Activated naive CD8-positive, alpha-beta T cell treated with anti-CD3 and anti-CD28 coated beads, Interleukin-2, amount 50 U/mL, for 24 hours (primary cell): ENCODE measurements at regions not wholly inside any gene's neighbourhood (a gene's known extent, or its start where the extent isn't known, plus 50 kb on each side); places are given as distances from the start of the nearest gene placed in this dataset.
"Not testable (repeated sequence)": the region's sequence is repeated elsewhere in the genome, so short reads cannot be mapped to it uniquely, and the experiment has no call there.

Experiments used
- ATAC-seq: fragments of 150-1000 bp; cut with Tn5 transposase; one replicate; pipeline ENCODE4 v1.10.0; 2021
- DNase-seq: peaks from one replicate; pipeline ENCODE4 v3.0.0; 2021
- H3K27ac Mint-ChIP-seq: one replicate; pipeline ENCODE4 v1.8.0; 2021; ENCODE audit warnings: mild to moderate bottlenecking, mixed read lengths
- H3K27me3 Mint-ChIP-seq: one replicate; pipeline ENCODE4 v1.8.0; 2021; ENCODE audit warnings: mixed read lengths
- H3K36me3 Mint-ChIP-seq: one replicate; pipeline ENCODE4 v1.8.0; 2021; ENCODE audit warnings: low read depth, mixed read lengths
- H3K4me1 Mint-ChIP-seq: one replicate; pipeline ENCODE4 v1.8.0; 2021; ENCODE audit warnings: mixed read lengths
- H3K4me3 Mint-ChIP-seq: one replicate; pipeline ENCODE4 v1.8.0; 2021; ENCODE audit warnings: mild to moderate bottlenecking, moderate library complexity, mixed read lengths
- H3K9me3 Mint-ChIP-seq: one replicate; pipeline ENCODE4 v1.8.0; 2021; ENCODE audit warnings: mixed read lengths

DNA sequence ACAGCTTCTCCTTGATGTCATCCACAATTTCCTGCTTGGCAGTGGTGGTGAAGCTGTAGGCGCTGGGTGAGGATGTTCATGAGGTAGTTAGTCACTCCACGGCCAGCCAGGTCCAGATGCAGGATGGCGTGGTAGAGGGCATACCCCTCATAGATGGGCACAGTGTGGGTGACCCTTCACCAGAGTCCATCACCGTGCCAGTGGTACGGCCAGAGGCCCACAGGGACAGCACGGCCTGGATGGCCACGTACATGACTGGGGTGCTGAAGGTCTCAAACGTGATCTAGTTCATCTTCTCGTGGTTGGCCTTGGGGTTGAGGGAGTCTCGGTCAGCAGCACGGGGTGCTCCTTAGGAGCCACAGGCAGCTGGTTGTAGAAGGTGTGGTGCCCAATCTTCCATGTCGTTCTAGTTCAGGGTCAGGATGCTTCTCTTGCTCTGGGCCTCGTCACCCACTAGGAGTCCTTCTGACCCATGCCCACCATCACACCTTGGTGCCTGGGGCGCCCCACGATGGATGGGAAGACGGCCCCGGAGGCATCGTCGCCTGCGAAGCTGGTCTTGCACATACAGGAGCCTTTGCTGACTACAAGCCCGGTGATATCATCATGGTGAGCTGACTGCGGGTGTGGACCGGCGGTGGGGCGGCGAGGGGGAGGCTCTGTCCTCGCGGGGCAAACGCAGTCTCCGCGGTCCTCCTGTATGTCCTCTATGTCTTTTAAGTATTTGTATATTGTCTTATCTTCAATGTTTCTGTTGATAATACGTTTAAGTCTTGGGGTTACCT, 1119.0 kb downstream of the NAALADL2 start:
- Mint-ChIP-seq H3K4me3 (no peak overlapping the region), H3K4me1 (no peaks in the 10 kb centered on the region), H3K27ac (no peak overlapping the region), H3K36me3 (no peaks in the 10 kb centered on the region), H3K9me3 (peaks cover 3% of the 10 kb centered on the region), H3K27me3 (no peaks in the 10 kb centered on the region)
- ATAC-seq = no peak
- no peak for DNase-seq

DNA sequence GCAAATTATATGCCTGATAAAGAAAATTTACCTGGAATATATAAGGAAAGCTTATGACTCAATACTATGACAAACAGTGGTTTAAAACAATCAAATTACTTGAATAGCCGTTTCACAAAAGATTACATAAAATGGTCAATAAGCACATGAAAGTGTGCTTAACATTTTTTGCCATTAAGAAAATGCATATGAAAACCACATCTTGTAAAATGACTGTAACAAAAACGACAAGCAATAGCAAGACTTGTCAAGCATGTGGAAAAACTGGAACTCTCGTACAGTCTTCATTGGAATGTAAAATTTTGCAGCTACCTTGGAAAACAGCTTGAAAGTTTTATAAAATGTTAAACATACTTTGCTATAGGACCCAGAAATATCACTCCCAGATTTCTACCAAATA, 1110.3 kb downstream of the NAALADL2 start:
- ATAC-seq = no peak
- Mint-ChIP-seq H3K4me1 (no peaks in the 10 kb centered on the region), H3K9me3 (peaks cover 31% of the 10 kb centered on the region), H3K27ac (no peak overlapping the region), H3K27me3 (no peaks in the 10 kb centered on the region), H3K36me3 (no peaks in the 10 kb centered on the region), H3K4me3 (no peak overlapping the region)
- DNase-seq = no peak

DNA sequence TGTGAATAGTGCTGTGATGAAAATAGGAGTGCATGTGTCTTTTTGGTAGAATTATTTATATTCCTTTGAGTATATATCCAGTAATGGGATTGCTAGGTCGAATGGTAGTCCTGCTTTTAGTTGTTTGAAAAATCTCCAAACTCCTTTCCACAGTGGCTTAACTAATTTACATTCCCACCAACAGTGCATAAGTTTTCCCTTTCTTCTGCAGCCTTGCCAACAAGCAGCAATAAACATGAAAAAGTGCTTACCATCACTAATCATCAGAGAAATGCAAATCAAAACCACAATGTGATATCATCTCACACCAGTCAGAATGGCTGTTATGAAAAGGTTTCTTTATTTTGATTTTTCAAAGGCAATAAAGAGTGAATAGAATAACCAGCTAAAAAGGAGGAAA, 1105.9 kb downstream of the NAALADL2 start:
- Mint-ChIP-seq H3K4me1 (no peaks in the 10 kb centered on the region), H3K27ac (no peak overlapping the region), H3K4me3 (no peak overlapping the region), H3K9me3 (peaks cover 27% of the 10 kb centered on the region), H3K27me3 (no peaks in the 10 kb centered on the region), H3K36me3 (no peaks in the 10 kb centered on the region)
- ATAC-seq (no peak), DNase-seq (no peak)

DNA sequence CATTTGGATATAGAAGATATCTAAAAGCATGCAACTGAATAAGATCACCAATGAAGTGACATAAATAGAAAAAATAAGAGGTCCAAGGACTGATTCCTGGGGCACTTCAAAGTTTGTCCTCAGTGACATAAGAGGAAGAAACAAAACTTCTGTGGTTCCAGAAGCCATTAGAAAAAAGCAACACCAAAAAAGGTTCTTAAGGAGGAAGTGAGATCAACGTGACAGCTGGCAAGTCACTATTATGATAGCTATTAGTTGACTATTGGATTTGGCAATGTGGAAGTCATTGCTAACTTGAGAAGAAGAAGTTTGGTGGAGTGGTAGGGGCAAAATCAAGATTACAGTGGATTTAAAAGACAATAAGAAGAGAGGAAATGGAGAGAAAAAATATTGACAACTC, 1098.3 kb downstream of the NAALADL2 start:
- Mint-ChIP-seq H3K4me1 (no peaks in the 10 kb centered on the region), H3K4me3 (no peak overlapping the region)

DNA sequence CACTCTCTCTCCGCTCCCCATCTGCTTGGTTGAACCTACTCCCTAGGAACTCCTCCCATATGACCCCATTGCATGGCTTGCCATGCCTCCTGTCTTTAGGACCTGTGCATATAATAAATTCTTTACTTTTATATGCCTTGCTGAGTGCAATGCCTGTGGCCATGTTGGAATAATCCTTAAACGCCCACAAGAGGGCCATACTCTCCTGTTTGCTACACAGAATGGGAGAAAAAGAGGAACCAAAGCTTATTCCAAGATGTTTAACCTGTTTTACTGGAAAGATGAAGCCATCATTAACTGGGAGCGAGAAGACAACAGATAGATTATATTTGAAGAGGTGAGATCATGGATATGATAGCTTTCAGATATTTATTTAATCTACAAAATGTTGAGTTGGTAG, 1097.8 kb downstream of the NAALADL2 start:
- H3K27me3 Mint-ChIP-seq = no peaks in the 10 kb centered on the region
- ATAC-seq = no peak

More for the DNA sequence above, 1098.3 kb downstream of the NAALADL2 start:
- ATAC-seq (no peak), DNase-seq (no peak)
- H3K27ac Mint-ChIP-seq = no peak overlapping the region
- H3K27me3 Mint-ChIP-seq = no peaks in the 10 kb centered on the region
- no peaks in the 10 kb centered on the region for H3K36me3 Mint-ChIP-seq
- H3K9me3 Mint-ChIP-seq = peaks cover 14% of the 10 kb centered on the region

DNA sequence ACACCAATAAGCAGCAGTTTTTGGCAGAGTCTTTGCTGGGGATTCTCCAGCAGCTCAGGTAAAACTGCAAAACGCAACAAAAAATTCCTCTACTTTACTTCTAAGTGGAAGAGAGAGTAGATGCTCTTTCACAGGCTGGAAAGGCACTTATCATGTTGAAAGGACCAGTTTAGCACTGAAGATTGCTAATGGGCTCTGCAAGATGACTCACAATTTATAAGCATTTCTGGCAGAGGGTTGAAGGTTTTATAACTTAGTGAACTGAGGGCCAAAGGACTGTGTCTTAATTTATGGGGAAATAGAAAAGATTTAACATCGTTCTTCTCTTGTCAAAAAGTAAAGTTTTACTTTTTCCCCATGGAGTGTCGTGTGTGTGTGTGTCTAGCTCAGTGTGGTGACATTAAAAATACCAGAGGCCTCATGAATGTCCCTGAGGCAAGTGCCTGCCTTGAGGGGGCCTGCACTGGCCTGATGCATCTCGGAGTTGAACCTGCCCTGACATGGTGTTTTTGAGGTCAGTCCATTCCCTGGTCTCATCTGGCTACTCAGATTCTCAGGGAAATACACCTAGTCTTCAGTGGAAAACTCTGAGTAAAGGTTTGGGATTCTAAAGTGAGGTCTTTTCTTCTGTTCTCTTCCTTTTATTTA, 1092.0 kb downstream of the NAALADL2 start:
- Mint-ChIP-seq H3K4me1 (no peaks in the 10 kb centered on the region), H3K9me3 (peaks cover 31% of the 10 kb centered on the region), H3K27me3 (no peaks in the 10 kb centered on the region), H3K4me3 (no peak overlapping the region), H3K36me3 (no peaks in the 10 kb centered on the region), H3K27ac (no peak overlapping the region)
- DNase-seq (no peak), ATAC-seq (no peak)

More for the DNA sequence above, 1097.8 kb downstream of the NAALADL2 start:
- no peak overlapping the region for H3K27ac Mint-ChIP-seq
- no peak for DNase-seq
- H3K4me1 Mint-ChIP-seq = no peaks in the 10 kb centered on the region
- H3K4me3 Mint-ChIP-seq = no peak overlapping the region
- H3K9me3 Mint-ChIP-seq = peaks cover 18% of the 10 kb centered on the region
- no peaks in the 10 kb centered on the region for H3K36me3 Mint-ChIP-seq

DNA sequence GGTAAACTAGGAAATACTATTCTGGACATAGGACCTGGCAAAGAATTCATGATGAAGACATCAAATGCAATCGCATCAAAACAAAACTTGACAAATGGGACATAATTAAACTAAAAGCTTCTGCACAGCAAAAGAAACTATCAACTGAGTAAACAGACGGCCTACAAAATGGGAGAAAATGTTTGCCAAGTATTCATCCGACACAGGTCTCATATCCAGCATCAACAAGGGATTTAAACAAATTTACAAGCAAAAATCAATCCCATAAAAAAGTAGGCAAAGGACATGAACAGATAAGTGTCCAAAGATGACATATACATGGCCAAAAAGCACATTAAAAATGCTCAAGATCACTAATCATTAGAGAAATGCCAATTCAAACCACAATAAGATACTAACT, 1088.9 kb downstream of the NAALADL2 start:
- Mint-ChIP-seq H3K27me3 (no peaks in the 10 kb centered on the region), H3K36me3 (no peaks in the 10 kb centered on the region), H3K9me3 (peaks cover 38% of the 10 kb centered on the region)

DNA sequence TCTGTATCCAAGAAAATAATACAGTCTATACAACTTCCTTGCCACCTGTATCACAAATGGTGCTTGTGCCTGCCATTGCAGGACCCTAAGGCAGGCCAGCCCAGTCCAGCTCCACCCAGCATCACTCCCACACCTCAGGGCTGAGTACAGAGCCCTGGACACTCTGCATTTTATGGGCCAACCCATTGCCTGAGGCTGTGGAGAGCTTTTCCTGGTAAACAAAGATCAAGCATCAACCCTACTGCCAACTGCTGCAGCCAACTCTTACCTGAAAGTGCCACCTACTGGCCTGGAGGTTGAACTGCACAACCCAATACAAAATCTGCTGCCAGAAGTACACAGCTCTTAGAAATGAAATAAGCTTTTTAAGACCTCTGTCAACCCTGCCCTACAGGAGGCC, 1082.2 kb downstream of the NAALADL2 start:
- peaks cover 32% of the 10 kb centered on the region for H3K9me3 Mint-ChIP-seq
- no peaks in the 10 kb centered on the region for H3K27me3 Mint-ChIP-seq
- DNase-seq (no peak), ATAC-seq (no peak)
- H3K4me3 Mint-ChIP-seq = no peak overlapping the region
- H3K27ac Mint-ChIP-seq = no peak overlapping the region
- H3K4me1 Mint-ChIP-seq = no peaks in the 10 kb centered on the region
- no peaks in the 10 kb centered on the region for H3K36me3 Mint-ChIP-seq

More for the DNA sequence above, 1088.9 kb downstream of the NAALADL2 start:
- DNase-seq = no peak
- Mint-ChIP-seq H3K4me3 (no peak overlapping the region), H3K4me1 (no peaks in the 10 kb centered on the region), H3K27ac (no peak overlapping the region)
- ATAC-seq = no peak

DNA sequence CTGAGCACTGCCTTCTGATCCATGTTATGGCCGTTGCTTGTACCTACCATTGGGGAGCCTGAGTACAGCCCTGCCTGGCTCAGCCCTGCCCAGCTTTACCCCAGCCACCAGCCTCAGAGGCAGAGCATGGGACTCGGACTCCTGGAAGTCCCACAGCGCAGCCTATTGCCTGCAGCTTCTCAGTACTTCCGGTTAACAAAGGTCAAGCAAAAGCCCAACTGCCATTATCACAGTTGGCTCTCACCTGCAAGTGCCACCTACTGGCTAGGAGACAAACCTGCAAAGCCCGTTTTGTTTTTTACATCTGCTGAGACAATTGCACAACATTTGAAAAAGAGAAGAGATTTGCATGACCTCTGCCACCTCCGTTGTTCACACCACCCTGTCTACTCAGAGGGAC, 1081.7 kb downstream of the NAALADL2 start:
- Mint-ChIP-seq H3K4me1 (no peaks in the 10 kb centered on the region), H3K9me3 (peaks cover 27% of the 10 kb centered on the region), H3K27me3 (no peaks in the 10 kb centered on the region), H3K36me3 (no peaks in the 10 kb centered on the region), H3K27ac (no peak overlapping the region), H3K4me3 (no peak overlapping the region)
- ATAC-seq (no peak), DNase-seq (no peak)

DNA sequence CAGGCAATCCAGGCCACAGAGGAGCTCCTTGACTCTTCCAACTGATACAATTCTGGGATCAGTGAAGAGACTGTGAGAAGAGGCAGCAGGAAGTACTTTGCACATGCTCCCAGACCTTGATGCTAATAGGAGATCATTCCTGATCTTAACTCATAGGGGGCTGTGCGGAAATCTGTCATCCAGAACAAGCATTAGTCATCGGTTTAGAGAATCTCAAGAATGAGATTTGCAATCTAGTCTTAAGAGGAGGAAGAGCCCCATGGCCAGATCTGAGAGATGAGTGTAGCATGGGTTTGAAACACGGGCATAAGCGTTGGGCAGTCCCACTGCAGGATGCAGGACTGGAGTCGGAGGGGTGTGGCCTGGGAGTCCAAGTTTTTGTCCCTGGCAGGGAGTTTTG, 1081.1 kb downstream of the NAALADL2 start:
- peaks cover 28% of the 10 kb centered on the region for H3K9me3 Mint-ChIP-seq
- no peaks in the 10 kb centered on the region for H3K36me3 Mint-ChIP-seq
- no peak overlapping the region for H3K27ac Mint-ChIP-seq
- H3K4me3 Mint-ChIP-seq = no peak overlapping the region
- no peak for DNase-seq
- no peak for ATAC-seq
- no peaks in the 10 kb centered on the region for H3K27me3 Mint-ChIP-seq
- no peaks in the 10 kb centered on the region for H3K4me1 Mint-ChIP-seq

DNA sequence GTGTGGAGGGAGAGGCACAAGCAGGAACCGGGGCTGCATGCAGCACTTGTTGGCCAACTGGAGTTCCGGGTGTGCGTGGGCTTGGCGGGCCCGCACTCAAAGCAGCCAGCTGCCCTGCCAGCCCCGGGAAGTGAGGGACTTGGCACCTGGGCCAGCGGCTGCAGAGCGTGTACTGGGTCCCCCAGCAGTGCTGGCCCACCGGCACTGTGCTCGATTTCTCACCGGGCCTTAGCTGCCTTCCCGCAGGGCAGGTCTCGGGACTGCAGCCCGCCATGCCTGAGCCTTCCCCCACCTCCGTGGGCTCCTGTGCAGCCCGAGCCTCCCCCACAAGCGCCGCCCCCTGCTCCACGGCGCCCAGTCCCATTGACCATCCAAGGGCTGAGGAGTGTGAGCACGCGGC, 1078.2 kb downstream of the NAALADL2 start:
- H3K36me3 Mint-ChIP-seq, H3K27ac Mint-ChIP-seq, H3K4me1 Mint-ChIP-seq, DNase-seq, H3K27me3 Mint-ChIP-seq, ATAC-seq, H3K4me3 Mint-ChIP-seq: not testable (repeated sequence)
- H3K9me3 Mint-ChIP-seq = peaks cover 13% of the 10 kb centered on the region

DNA sequence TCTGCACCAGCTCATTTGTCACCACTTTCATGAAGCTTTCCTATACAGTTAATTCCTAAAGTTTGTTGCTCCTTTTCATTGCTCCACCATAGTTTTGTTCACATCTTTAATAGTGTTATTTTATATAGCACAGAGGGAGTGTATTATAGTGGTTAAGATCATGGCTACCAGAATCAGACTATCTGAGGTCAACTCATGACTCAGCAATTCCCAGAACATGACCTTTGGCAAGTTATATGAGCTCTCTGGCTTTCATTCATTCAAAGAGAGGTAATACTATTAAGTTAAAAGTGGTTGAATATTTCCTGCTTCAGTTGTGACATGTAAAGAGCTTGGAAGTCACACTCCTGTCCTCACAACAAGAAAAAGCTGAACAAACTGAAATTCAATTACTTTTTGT, 1073.5 kb downstream of the NAALADL2 start:
- Mint-ChIP-seq H3K27me3 (no peaks in the 10 kb centered on the region), H3K4me1 (no peaks in the 10 kb centered on the region), H3K9me3 (peaks cover 19% of the 10 kb centered on the region), H3K36me3 (no peaks in the 10 kb centered on the region), H3K27ac (no peak overlapping the region), H3K4me3 (no peak overlapping the region)
- ATAC-seq = no peak
- DNase-seq = no peak

DNA sequence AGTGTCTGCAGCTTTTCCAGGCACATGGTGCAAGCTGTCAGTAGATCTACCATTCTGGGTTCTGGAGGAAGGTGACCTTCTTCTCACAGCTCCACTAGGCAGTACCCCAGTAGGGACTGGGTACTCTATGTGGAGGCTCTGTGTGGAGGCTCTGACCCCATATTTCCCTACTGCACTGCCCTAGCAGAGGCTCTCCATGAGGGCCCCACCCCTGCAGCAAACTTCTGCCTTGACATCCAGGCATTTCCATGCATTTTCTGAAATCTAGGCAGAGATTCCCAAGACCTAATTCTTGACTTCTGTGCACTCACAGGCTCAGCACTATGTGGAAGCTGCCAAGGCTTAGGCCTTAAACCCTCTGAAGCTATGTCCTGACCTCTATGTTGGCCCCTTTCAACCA, 1060.0 kb downstream of the NAALADL2 start:
- DNase-seq (no peak), ATAC-seq (no peak)
- H3K36me3 Mint-ChIP-seq = no peaks in the 10 kb centered on the region
- no peak overlapping the region for H3K4me3 Mint-ChIP-seq
- H3K4me1 Mint-ChIP-seq = no peaks in the 10 kb centered on the region
- H3K27ac Mint-ChIP-seq = no peak overlapping the region
- H3K9me3 Mint-ChIP-seq = peaks cover 24% of the 10 kb centered on the region
- H3K27me3 Mint-ChIP-seq = no peaks in the 10 kb centered on the region

DNA sequence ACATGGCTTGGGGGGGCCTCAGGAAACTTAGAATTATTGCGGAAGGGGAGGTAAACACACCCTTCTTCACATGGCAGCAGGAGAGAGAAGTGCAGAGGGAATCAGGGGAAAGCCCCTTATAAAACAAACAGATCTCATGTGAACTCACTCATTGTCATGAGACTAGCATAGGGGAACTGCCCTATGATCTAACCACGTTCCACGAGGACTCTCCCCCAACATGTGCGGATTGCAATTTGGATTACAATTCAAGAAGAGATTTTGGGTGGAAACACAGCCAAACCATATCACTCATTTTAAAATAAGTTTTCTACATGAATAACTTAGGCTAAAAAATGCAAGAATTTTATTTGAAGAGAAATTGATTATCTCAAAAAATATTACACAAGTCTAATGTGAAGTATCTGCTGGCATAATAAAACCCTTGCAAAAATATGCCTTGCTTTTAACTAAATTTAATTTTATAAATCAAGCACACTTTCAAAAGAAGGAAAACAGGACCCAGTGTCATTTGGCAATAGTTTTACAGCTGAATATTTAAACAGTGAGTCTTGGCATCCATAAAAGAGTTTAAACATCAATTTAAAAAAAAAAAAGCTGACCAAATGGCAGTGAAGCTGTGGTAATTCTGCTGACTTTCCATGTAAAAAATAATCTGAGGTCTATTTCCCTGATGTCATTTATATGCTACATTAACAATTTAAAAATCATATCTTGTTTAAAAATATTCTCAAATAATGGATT, 1057.2 kb downstream of the NAALADL2 start:
- Mint-ChIP-seq H3K4me1 (no peaks in the 10 kb centered on the region), H3K27ac (no peak overlapping the region), H3K4me3 (no peak overlapping the region), H3K27me3 (no peaks in the 10 kb centered on the region), H3K36me3 (no peaks in the 10 kb centered on the region), H3K9me3 (peaks cover 19% of the 10 kb centered on the region)
- DNase-seq (no peak), ATAC-seq (no peak)

DNA sequence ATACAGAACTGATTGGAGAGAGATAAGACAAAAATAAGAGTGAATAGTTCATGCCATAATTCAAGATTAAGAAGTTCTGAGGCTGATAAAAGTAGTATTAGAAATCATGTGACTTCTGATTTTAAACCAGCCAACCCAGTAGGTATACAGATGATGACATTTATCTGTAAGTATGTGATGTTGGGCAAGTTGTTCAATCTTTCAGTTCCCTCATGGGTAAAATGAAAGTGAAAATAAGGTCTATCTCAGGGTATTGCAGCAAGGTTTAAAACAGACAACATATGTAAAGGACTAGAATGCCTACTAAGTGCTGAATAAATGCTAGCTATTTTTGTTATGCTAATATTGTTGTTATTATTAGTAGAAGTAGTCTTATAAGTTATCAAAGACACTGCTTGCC, 1055.7 kb downstream of the NAALADL2 start:
- no peaks in the 10 kb centered on the region for H3K36me3 Mint-ChIP-seq
- no peak overlapping the region for H3K27ac Mint-ChIP-seq
- DNase-seq (no peak), ATAC-seq (no peak)
- no peaks in the 10 kb centered on the region for H3K27me3 Mint-ChIP-seq
- H3K4me3 Mint-ChIP-seq = no peak overlapping the region
- H3K9me3 Mint-ChIP-seq = peaks cover 13% of the 10 kb centered on the region
- no peaks in the 10 kb centered on the region for H3K4me1 Mint-ChIP-seq
